ENCODE measurements at regions not wholly inside any gene's neighbourhood (a gene's known extent, or its start where the extent isn't known, plus 50 kb on each side); places are given as distances from the start of the nearest gene placed in this dataset.

DNA sequence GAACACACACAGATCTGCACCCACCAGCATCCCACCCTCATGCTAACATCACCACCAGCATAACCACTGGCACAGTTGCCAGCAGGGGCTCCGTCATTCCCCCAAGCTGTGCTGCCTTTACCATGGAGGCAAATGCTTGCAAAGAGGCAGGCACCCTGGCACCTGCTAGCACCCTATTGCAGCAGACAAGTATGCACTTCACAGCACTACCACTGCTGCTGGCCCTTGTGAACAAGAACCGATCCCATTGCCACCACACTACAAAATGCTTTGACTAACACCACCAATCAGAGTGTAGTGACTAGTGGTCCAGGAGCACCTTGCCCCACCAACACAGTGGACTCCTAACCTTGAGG, 862.2 kb upstream of the DPPA4 start:
- DNase-seq (ENCODE audit: low read depth, low spot score), result no peak

- no peak for DNase-seq (ENCODE audit: low read depth, low spot score)
Measured at GRCh38 chr3:110210086-110210660, 861.4 kb upstream of the NECTIN3 start.

DNA sequence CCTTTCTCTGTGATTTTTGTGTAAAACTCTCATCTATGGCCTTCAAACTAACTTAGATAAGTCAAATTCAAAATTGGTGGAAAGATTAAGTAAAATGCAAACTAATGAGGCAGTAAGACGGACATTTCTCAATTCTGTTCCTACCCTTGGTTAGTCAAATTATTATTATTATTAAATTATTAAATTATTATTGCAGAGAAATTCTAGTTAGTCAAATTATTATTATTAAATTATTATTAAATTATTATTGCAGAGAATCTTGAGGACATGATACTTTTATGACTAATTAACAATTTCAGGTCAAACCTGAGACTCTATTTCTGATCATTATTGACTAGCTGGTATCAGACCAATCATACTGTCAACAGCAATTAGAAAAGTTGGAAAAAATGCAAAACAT, 845.0 kb upstream of the NECTIN3 start:
- no peak for DNase-seq (ENCODE audit: low read depth, low spot score)

DNA sequence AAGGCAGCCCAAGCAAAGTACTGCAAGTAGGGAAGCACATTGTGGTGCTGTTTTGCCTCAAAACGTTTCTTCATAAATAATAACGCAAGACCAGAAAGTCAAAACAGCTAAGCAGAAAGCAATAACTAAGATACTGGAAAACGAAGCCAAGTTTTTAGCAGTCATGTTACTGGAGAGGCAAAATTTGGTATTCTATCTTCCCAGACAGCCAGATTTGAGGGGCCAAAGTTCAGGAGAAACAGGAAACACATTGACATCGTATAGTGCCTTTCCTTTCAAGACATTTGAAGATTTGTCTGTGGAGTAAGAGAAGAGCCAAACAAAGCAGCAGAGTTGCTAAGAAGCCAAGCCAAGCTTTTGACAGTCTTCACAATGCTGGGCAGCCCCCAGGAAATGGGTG, 843.6 kb upstream of the NECTIN3 start:
- DNase-seq (ENCODE audit: low read depth, low spot score), result no peak

DNA sequence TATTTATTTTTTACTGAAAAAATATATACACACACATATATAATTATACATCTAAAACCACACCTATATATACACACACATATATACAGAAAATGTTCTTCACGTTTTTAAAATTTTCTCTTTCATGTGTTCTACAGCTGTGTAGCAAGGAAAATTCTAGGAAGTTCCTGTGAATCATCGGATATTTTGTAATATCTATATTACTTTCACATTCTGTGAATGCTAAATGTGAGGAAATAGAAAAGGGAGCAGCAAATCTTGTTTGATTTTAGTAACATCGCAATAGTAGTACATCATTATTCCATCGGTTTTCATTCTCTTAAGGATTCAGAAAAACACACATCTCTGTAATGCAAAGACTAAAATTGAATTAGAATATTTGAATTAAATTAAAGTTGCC, 836.8 kb upstream of the NECTIN3 start:
- DNase-seq (ENCODE audit: low read depth, low spot score), result no peak

GRCh38 chr3:110236976-110237610, 834.5 kb upstream of the NECTIN3 start:
- DNase-seq (ENCODE audit: low read depth, low spot score), result no peak

- DNase-seq (ENCODE audit: low read depth, low spot score), result no peak
Measured at GRCh38 chr3:110243081-110243480, 828.5 kb upstream of the NECTIN3 start.

GRCh38 chr3:110246796-110247376, 824.7 kb upstream of the NECTIN3 start:
- DNase-seq (ENCODE audit: low read depth, low spot score), result no peak

GRCh38 chr3:110248666-110249065, 823.0 kb upstream of the NECTIN3 start:
- no peak for DNase-seq (ENCODE audit: low read depth, low spot score)

GRCh38 chr3:110253794-110254193, 817.8 kb upstream of the NECTIN3 start:
- DNase-seq (ENCODE audit: low read depth, low spot score), result no peak

GRCh38 chr3:110254591-110254990, 817.0 kb upstream of the NECTIN3 start:
- DNase-seq (ENCODE audit: low read depth, low spot score), result no peak

- DNase-seq (ENCODE audit: low read depth, low spot score), result no peak
Measured at GRCh38 chr3:110261141-110261540, 810.5 kb upstream of the NECTIN3 start.

GRCh38 chr3:110262896-110263295, 808.7 kb upstream of the NECTIN3 start:
- DNase-seq (ENCODE audit: low read depth, low spot score), result no peak

DNA sequence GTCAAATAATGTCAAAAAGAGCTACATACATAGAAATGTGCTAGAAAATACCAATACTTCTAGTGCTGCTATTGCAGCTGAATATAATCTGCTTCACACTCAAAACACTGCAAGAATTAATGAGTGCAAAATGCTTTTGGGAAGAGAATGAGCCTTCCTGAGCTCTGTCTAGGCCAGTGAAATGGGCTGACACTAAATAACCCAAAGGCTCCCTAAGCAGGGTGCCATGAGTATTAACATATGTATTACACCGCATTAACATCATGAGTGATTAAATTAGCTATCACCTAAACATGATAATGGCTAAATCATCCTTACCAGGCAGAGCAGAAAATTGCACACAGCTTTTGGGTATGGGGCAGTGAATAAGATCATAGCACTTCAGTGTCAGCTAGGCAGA, 806.3 kb upstream of the NECTIN3 start:
- DNase-seq (ENCODE audit: low read depth, low spot score), result no peak

- no peak for DNase-seq (ENCODE audit: low read depth, low spot score)
Measured at GRCh38 chr3:110267304-110267845, 804.2 kb upstream of the NECTIN3 start.

- no peak for DNase-seq (ENCODE audit: low read depth, low spot score)
Measured at GRCh38 chr3:110272525-110272924, 799.1 kb upstream of the NECTIN3 start.

DNA sequence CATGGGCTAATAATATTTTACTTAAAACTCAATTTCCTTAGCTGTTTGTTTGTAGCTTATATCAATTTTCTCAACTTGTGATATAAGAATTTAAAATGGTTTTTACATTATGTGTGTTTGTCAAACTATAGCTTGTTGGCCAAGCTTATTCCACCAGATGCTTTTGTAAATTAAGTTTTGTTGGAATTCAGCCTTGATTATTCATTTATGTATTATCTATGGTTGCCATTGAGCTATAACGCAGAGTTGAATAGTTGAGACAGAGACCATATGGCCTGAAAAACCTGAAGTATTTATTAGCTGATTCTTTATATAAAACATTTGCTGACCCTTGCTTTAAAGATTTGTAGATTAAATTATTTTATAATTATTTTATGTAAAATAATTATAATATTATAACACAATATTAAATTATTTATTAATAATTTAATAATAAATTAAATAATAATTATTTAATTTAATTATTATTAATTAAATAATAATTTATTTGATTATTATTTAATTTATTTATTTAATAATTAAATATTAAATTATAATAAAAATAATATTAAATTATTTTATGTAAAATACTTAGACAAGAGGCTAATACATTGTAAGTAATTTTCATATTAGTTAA, 779.6 kb upstream of the NECTIN3 start:
- DNase-seq (ENCODE audit: low read depth, low spot score), result no peak

DNA sequence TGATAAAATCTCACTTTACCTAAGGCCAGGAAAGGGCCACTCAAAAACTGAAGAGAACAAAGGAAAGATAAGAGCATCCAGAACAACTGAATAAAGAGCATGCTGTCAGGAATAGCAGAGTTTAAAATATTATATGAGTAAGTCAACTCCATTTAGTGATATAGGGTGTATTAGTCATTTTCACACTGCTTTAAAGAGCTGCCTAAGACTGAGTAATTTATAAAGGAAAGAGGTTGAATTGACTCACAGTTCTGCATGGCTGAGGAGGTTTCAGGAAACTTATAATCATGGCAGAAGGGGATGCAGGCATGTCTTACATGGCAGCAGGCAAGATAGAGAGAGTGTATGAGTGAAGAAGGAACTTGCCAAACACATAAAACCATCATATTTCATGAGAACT, 778.0 kb upstream of the NECTIN3 start:
- DNase-seq (ENCODE audit: low read depth, low spot score), result no peak

DNA sequence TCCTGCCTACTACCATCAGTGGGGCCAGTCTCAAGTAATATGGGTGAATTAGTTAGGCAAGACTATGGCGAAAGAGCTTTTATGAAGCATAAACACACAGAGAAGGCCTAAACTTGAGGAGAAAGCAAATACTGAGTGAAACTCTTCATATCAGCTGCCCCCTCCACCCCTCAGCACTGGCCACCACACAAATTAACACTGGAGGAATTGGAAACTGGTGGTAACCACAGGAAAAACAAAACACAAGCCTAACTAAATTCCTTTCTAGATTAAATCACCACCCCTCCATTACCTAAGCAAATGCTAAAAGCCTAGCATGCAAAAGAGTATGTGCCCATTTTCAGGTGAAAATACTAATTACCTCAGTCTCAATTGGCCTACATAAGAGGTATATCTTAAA, 774.7 kb upstream of the NECTIN3 start:
- no peak for DNase-seq (ENCODE audit: low read depth, low spot score)

- no peak for DNase-seq (ENCODE audit: low read depth, low spot score)
Measured at GRCh38 chr3:110301781-110302180, 769.8 kb upstream of the NECTIN3 start.

DNA sequence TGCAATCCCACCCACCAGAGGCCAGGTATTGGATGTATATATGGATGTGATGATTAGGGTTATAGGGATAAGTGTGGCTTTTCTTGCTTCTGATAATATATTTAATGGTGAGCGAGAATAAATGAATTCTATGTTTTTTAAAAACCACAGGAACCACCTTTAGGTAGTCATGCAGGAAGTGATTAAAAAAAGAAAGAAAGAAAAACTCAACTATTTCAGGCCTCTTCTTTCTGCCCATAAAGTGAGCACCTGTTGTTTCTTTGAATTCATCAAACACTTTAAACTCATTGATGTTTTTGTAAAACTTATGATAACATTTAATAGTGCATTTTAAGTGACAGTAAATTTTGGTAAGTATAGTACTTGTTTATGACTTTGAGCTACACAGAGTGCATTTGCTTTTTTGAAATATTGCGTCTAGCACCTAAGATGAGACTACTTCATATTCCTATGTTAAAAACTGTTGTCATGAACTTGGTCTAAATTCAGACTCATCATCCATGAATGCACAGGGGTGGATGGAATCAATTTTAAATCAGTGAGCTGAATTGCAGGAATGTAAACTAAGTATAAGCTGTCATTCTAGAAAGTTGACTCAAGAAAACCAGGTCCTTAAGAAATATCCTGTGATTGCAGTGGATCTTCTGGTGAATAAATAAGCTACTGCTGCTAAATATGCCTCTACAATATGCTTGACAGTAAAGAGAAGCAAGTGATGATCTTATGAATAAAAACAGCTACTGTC, 764.4 kb upstream of the NECTIN3 start:
- no peak for DNase-seq (ENCODE audit: low read depth, low spot score)

GRCh38 chr3:110311541-110311940, 760.1 kb upstream of the NECTIN3 start:
- DNase-seq (ENCODE audit: low read depth, low spot score), result no peak

Data from activated CD4-positive, CD25-positive, alpha-beta regulatory T cell treated with anti-CD3 and anti-CD28 coated beads, Interleukin-2, amount 50 U/mL, for 16 hours (primary cell).